K562 (cell line): ENCODE measurements at regions not wholly inside any gene's neighbourhood (a gene's known extent, or its start where the extent isn't known, plus 50 kb on each side); places are given as distances from the start of the nearest gene placed in this dataset.

Source experiments
- ATAC-seq: fragments of 200-7000 bp; cut with Tn5 transposase; 3 replicates; pipeline ENCODE4 v1.9.1; 2020; ENCODE audit warnings: moderate library complexity
- BruUV-seq: library from RNA; stranded (reverse); fragments of 400-500 nt; replicated peaks from 2 replicates; lab custom pipeline; 2021; lab: Mats Ljungman, UMichigan
- CTCF ChIA-PET: fragments of 300-600 bp; formaldehyde crosslinking; extraction: SDS; loops from one replicate; lab custom pipeline; 2021; ENCODE audit warnings: low intra/inter-chr PET ratio; lab: Yijun Ruan, JAX
- POLR2A ChIA-PET: fragments of 300-600, 350-650 bp; sonication (Branson Sonifier 250); formaldehyde crosslinking; extraction: SDS; loops from one replicate; lab custom pipeline; 2021; ENCODE audit warnings: antibody characterized with exemption, inconsistent platforms; lab: Yijun Ruan, JAX
- DNase-seq, 4 experiments: peaks; one replicate each; pipeline versions ENCODE4 v3.0.0 to v3.0.0-alpha.2; 2011 to 2018; ENCODE audit warnings: low spot score in 3 of 4, mixed read lengths in 3 of 4; ENCODE audit errors: extremely low read depth in 1 of 4
- FAIRE-seq: peaks from 2 replicates; lab custom pipeline; 2011; peaks lifted over from hg19 to GRCh38; lab: Jason Lieb, UNC
- H2AFZ ChIP-seq: 2 replicates; pipeline ENCODE4 v1.6.0; 2011; ENCODE audit warnings: low read depth, low read length, control low read depth, inconsistent platforms
- H3K27ac ChIP-seq: fragments of 200-600 bp; 3 replicates; pipeline ENCODE4 v1.8.0; 2011; ENCODE audit warnings: low read depth, mild to moderate bottlenecking, control low read depth, inconsistent platforms, low read length, moderate library complexity, mixed read lengths; ENCODE audit errors: extremely low read depth
- H3K27me3 ChIP-seq, 2 experiments: fragments of 300-600 bp in 1 of 2; 2 replicates in 1 of 2; 3 replicates in 1 of 2; pipeline versions ENCODE4 v1.6.0 to v1.8.0; 2011; ENCODE audit warnings: inconsistent platforms in 2 of 2, low read length in 2 of 2, mild to moderate bottlenecking in 1 of 2, mixed read lengths in 1 of 2, moderate library complexity in 1 of 2; ENCODE audit not compliant: control insufficient read depth in 2 of 2, insufficient read depth in 2 of 2
- H3K36me3 ChIP-seq: fragments of 300-600 bp; 3 replicates; pipeline ENCODE4 v1.8.0; 2011; ENCODE audit warnings: mild to moderate bottlenecking, low read length, inconsistent platforms; ENCODE audit not compliant: control insufficient read depth, insufficient read depth
- H3K4me1 ChIP-seq, 2 experiments: fragments of 200-600 bp in 1 of 2; replicated peaks in 1 of 2; 2 replicates in 1 of 2; 3 replicates in 1 of 2; pipeline versions ENCODE4 v1.5.1 to v1.8.0; 2011; ENCODE audit warnings: inconsistent platforms in 2 of 2, low read length in 2 of 2, mild to moderate bottlenecking in 1 of 2, mixed read lengths in 1 of 2, moderate library complexity in 1 of 2; ENCODE audit not compliant: control insufficient read depth in 2 of 2, insufficient read depth in 2 of 2
- H3K4me2 ChIP-seq: 2 replicates; pipeline ENCODE4 v1.6.1; 2011; ENCODE audit warnings: low read length, control low read depth, inconsistent platforms, mixed read lengths; ENCODE audit not compliant: insufficient read depth
- H3K4me3 ChIP-seq: fragments of 200-600 bp; sonication (generic), shearing (Covaris generic); 2 replicates; pipeline ENCODE4 v1.5.1; 2016; ENCODE audit warnings: control low read depth, inconsistent platforms
- H3K79me2 ChIP-seq: fragments of 200-600 bp; 3 replicates; pipeline ENCODE4 v1.8.0; 2011; ENCODE audit warnings: low read length, inconsistent platforms; ENCODE audit not compliant: control insufficient read depth, insufficient read depth
- H3K9ac ChIP-seq, 2 experiments: 2 replicates each; pipeline versions ENCODE4 v1.6.0 to v1.6.1; 2011; ENCODE audit warnings: low read depth in 2 of 2, low read length in 2 of 2, control low read depth in 1 of 2, inconsistent platforms in 1 of 2, mild to moderate bottlenecking in 1 of 2, mixed read lengths in 1 of 2; ENCODE audit not compliant: insufficient read depth in 1 of 2
- H3K9me1 ChIP-seq: one replicate; pipeline ENCODE4 v1.6.0; 2011; ENCODE audit warnings: inconsistent platforms, mild to moderate bottlenecking, low read length, moderate library complexity; ENCODE audit not compliant: control insufficient read depth, insufficient read depth
- H3K9me3 ChIP-seq: replicated peaks from 2 replicates; pipeline ENCODE4 v1.5.1; 2011; ENCODE audit warnings: low read depth, low read length, inconsistent platforms; ENCODE audit not compliant: control insufficient read depth, insufficient read depth
- H4K20me1 ChIP-seq: replicated peaks from 2 replicates; pipeline ENCODE4 v1.6.1; 2011; ENCODE audit warnings: low read length, inconsistent platforms, mixed read lengths; ENCODE audit not compliant: control insufficient read depth, insufficient read depth
- CXXC5 ChIP-seq: fragments of 250-450 bp; sonication (Bioruptor Pico); IDR thresholded peaks from 2 replicates; pipeline ENCODE4 v1.8.0; 2022; ENCODE audit warnings: inconsistent platforms, mild to moderate bottlenecking, moderate library complexity
- ESRRB ChIP-seq: fragments of 250-450 bp; sonication (Bioruptor Pico); IDR thresholded peaks from 2 replicates; pipeline ENCODE4 v1.5.0; 2020; ENCODE audit warnings: mild to moderate bottlenecking, moderate library complexity, borderline replicate concordance
- HCFC1 ChIP-seq: IDR thresholded peaks from 2 replicates; pipeline ENCODE4 v1.6.1; 2012; ENCODE audit warnings: low read depth, low read length, improper control_type of control experiment
- KAT8 ChIP-seq: fragments of 450-650 bp; IDR thresholded peaks from 2 replicates; pipeline ENCODE4 v1.6.1; 2016; ENCODE audit warnings: low read depth, mild to moderate bottlenecking
- ZNF146 ChIP-seq: IDR thresholded peaks from one replicate; pipeline ENCODE4 v1.6.1; 2018; ENCODE audit warnings: missing compliant biosample characterization; ENCODE audit not compliant: unreplicated experiment
- ZNF436 ChIP-seq: fragments of 250-450, 450-650 bp; sonication (Bioruptor Pico); formaldehyde crosslinking; IDR thresholded peaks from 2 replicates; pipeline ENCODE4 v1.7.0; 2020; ENCODE audit warnings: mild to moderate bottlenecking
- ZNF507 ChIP-seq: conservative IDR thresholded peaks from 2 replicates; pipeline ENCODE4 v1.6.1; 2017; ENCODE audit warnings: missing genetic modification characterization, missing compliant biosample characterization
- WGBS: fragments of 100-300 bp; shearing (Covaris generic); methylation state at CpG from one replicate; pipeline ENCODE4 v1.1.6; 2016; ENCODE audit warnings: low coverage, mixed read lengths; ENCODE audit not compliant: insufficient coverage; ENCODE audit errors: missing lambda C conversion rate; 5-methylcytosine and 5-hydroxymethylcytosine counted together
- in situ Hi-C: fragments of 300-500 bp; cut with MboI; formaldehyde crosslinking; loops from 4 replicates; pipeline ENCODE4 v1.15.0; 2018; ENCODE audit warnings: inconsistent platforms, mixed read lengths
- intact Hi-C: fragments of 100-400 bp; cut with micrococcal nuclease; formaldehyde crosslinking; loops from 2 replicates; pipeline ENCODE4 v1.14.2; 2022
- TF ChIP-seq, protein P1 (sequence below): sonication (generic); formaldehyde crosslinking; IDR thresholded peaks from 2 replicates; pipeline ENCODE4 v1.8.0; 2022; ENCODE audit warnings: mild to moderate bottlenecking, missing genetic modification reagents
- TF ChIP-seq, protein P2 (sequence below): IDR thresholded peaks from 3 replicates; pipeline ENCODE4 v1.6.1; 2011; ENCODE audit warnings: borderline replicate concordance, mild to moderate bottlenecking, moderate library complexity; ENCODE audit not compliant: insufficient read length; ENCODE audit errors: extremely low read depth

DNA sequence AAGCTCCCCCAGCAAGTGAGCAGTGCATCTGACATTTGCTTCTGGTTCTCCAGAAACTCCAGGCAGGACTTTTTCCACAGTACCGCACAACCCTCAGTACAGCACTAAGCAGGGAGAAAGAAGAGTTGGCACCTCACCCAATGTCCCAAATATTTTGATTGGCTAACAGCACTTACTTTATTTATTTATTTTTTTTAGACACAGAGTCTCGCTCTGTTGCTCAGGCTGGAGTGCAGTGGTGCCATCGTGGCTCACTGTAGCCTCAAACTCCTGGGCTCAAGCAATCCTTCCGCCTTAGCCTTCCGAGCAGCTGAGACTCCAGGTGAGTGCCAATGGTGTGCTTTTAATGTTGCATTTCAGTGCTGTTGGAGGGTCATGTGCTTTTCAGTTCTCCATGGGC is 200.3 kb upstream of the ZMIZ1 start:
- intact Hi-C loops (no loop called here), in situ Hi-C loops (no loop called here)
- no TSS peak for BruUV-seq
- no peak overlapping the region for H3K27ac ChIP-seq
- 0 out of 2 replicates have a peak, but pooled peaks cover 5% of the 10 kb centered on the region for H4K20me1 ChIP-seq
- no peaks in the 10 kb centered on the region for H3K9me3 ChIP-seq
- H3K27me3 ChIP-seq: peaks cover 22 to 56% of the 10 kb centered on the region in 2 experiments
- DNase-seq: no peak
- H3K9me1 ChIP-seq: no peaks in the 10 kb centered on the region
- H3K79me2 ChIP-seq: no peaks in the 10 kb centered on the region
- no peaks in the 10 kb centered on the region for H3K4me1 ChIP-seq
- no peak overlapping the region for H3K4me3 ChIP-seq
- ATAC-seq: no peak
- FAIRE-seq: no peak
- 0% methylated on average over 5 of the region's 5 CpGs for WGBS
- TF ChIP-seq KAT8 (no peak), ZNF436 (CRISPR knock-in tag) (no peak), CXXC5 (CRISPR knock-in tag) (no peak), ZNF146 (CRISPR knock-in tag) (no peak), ESRRB (no peak), ZNF507 (tag) (no peak), HCFC1 (no peak)
- TF ChIP-seq, protein P1, sequence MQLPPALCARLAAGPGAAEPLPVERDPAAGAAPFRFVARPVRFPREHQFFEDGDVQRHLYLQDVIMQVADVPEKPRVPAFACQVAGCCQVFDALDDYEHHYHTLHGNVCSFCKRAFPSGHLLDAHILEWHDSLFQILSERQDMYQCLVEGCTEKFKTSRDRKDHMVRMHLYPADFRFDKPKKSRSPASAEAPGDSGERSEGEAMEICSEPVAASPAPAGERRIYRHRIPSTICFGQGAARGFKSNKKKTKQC (CRISPR knock-in tag): no peak
- TF ChIP-seq, protein P2, sequence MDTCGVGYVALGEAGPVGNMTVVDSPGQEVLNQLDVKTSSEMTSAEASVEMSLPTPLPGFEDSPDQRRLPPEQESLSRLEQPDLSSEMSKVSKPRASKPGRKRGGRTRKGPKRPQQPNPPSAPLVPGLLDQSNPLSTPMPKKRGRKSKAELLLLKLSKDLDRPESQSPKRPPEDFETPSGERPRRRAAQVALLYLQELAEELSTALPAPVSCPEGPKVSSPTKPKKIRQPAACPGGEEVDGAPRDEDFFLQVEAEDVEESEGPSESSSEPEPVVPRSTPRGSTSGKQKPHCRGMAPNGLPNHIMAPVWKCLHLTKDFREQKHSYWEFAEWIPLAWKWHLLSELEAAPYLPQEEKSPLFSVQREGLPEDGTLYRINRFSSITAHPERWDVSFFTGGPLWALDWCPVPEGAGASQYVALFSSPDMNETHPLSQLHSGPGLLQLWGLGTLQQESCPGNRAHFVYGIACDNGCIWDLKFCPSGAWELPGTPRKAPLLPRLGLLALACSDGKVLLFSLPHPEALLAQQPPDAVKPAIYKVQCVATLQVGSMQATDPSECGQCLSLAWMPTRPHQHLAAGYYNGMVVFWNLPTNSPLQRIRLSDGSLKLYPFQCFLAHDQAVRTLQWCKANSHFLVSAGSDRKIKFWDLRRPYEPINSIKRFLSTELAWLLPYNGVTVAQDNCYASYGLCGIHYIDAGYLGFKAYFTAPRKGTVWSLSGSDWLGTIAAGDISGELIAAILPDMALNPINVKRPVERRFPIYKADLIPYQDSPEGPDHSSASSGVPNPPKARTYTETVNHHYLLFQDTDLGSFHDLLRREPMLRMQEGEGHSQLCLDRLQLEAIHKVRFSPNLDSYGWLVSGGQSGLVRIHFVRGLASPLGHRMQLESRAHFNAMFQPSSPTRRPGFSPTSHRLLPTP: no peak
- H3K4me2 ChIP-seq: no peak overlapping the region
- H2AFZ ChIP-seq: no peak overlapping the region
- ChIA-PET CTCF (no interaction called here), POLR2A (interaction anchor here (1.0 kb wide), 1 partner anchor 26 kb away, joined by 3 read pairs; no protein-coding TSS in a partner anchor)
- no peaks in the 10 kb centered on the region for H3K36me3 ChIP-seq
- H3K9ac ChIP-seq: no peak overlapping the region
